Activated CD8-positive, alpha-beta memory T cell treated with anti-CD3 and anti-CD28 coated beads, Interleukin-2, amount 10 ng/mL, durations not matched to agents 7 days and 5 days (primary cell): ENCODE measurements at regions not wholly inside any gene's neighbourhood (a gene's known extent, or its start where the extent isn't known, plus 50 kb on each side); places are given as distances from the start of the nearest gene placed in this dataset.

Source experiments
- ATAC-seq: fragments of 150-1000 bp; cut with Tn5 transposase; one replicate; pipeline ENCODE4 v1.10.0; 2021; ENCODE audit warnings: moderate library complexity
- CTCF ChIA-PET: fragments of 350-600 bp; sonication (Branson Sonifier 250); formaldehyde crosslinking; loops from one replicate; lab custom pipeline; 2021; ENCODE audit warnings: antibody characterized with exemption; lab: Charles Lee
- DNase-seq: peaks from one replicate; pipeline ENCODE4 v3.0.0-alpha.2; 2020
- H3K27ac Mint-ChIP-seq: one replicate; pipeline ENCODE4 v1.8.0; 2021; ENCODE audit warnings: mild to moderate bottlenecking, mixed read lengths
- H3K27me3 Mint-ChIP-seq: one replicate; pipeline ENCODE4 v1.8.0; 2021; ENCODE audit warnings: mixed read lengths
- H3K36me3 Mint-ChIP-seq: one replicate; pipeline ENCODE4 v1.8.0; 2021; ENCODE audit warnings: mild to moderate bottlenecking, mixed read lengths
- H3K4me1 Mint-ChIP-seq: one replicate; pipeline ENCODE4 v1.8.0; 2021; ENCODE audit warnings: mixed read lengths
- H3K4me3 Mint-ChIP-seq: one replicate; pipeline ENCODE4 v1.8.0; 2021; ENCODE audit warnings: mild to moderate bottlenecking, moderate library complexity, mixed read lengths
- H3K9me3 Mint-ChIP-seq: one replicate; pipeline ENCODE4 v1.8.0; 2022; ENCODE audit warnings: low read depth, mixed read lengths

GRCh38 chr15:94671858-94672532 is 440.6 kb downstream of the MCTP2 start:
- ATAC-seq (no peak), DNase-seq (no peak)
- peaks cover 23% of the 10 kb centered on the region for H3K27me3 Mint-ChIP-seq
- CTCF ChIA-PET: interaction anchor here (0.7 to 3.8 kb wide), 2 partner anchors 15 to 89 kb away, joined by 3 to 25 read pairs; no protein-coding TSS in a partner anchor
- peaks cover 2% of the 10 kb centered on the region for H3K4me1 Mint-ChIP-seq
- H3K27ac Mint-ChIP-seq: no peak overlapping the region
- H3K4me3 Mint-ChIP-seq: no peak overlapping the region
- no peaks in the 10 kb centered on the region for H3K36me3 Mint-ChIP-seq
- H3K9me3 Mint-ChIP-seq: no peaks in the 10 kb centered on the region

GRCh38 chr15:94673801-94674200 is 442.4 kb downstream of the MCTP2 start:
- H3K36me3 Mint-ChIP-seq: no peaks in the 10 kb centered on the region
- peaks cover 20% of the 10 kb centered on the region for H3K27me3 Mint-ChIP-seq

GRCh38 chr15:94674296-94674695 is 442.9 kb downstream of the MCTP2 start:
- ATAC-seq (no peak), DNase-seq (no peak)
- Mint-ChIP-seq H3K36me3 (no peaks in the 10 kb centered on the region), H3K4me1 (no peaks in the 10 kb centered on the region), H3K27me3 (peaks cover 23% of the 10 kb centered on the region), H3K27ac (no peak overlapping the region), H3K9me3 (no peaks in the 10 kb centered on the region), H3K4me3 (no peak overlapping the region)
- CTCF ChIA-PET: interaction anchor here (0.6 kb wide), 1 partner anchor 261 kb away, joined by 3 read pairs; no protein-coding TSS in a partner anchor

More at GRCh38 chr15:94673801-94674200, 442.4 kb downstream of the MCTP2 start:
- no peak overlapping the region for H3K27ac Mint-ChIP-seq
- no peaks in the 10 kb centered on the region for H3K4me1 Mint-ChIP-seq
- no peak for ATAC-seq
- DNase-seq: no peak
- no peak overlapping the region for H3K4me3 Mint-ChIP-seq
- CTCF ChIA-PET: interaction anchor here (0.6 kb wide), 1 partner anchor 260 kb away, joined by 3 read pairs; no protein-coding TSS in a partner anchor
- no peaks in the 10 kb centered on the region for H3K9me3 Mint-ChIP-seq

- ATAC-seq (no peak), DNase-seq (no peak)
- H3K4me3 Mint-ChIP-seq: no peak overlapping the region
- H3K9me3 Mint-ChIP-seq: no peaks in the 10 kb centered on the region
- no peaks in the 10 kb centered on the region for H3K4me1 Mint-ChIP-seq
- peaks cover 27% of the 10 kb centered on the region for H3K27me3 Mint-ChIP-seq
- CTCF ChIA-PET: no interaction called here
- H3K27ac Mint-ChIP-seq: no peak overlapping the region
- no peaks in the 10 kb centered on the region for H3K36me3 Mint-ChIP-seq
Measured at GRCh38 chr15:94677202-94677790, 445.9 kb downstream of the MCTP2 start.

- no peaks in the 10 kb centered on the region for H3K4me1 Mint-ChIP-seq
- ATAC-seq (no peak), DNase-seq (no peak)
- no peak overlapping the region for H3K4me3 Mint-ChIP-seq
- CTCF ChIA-PET: interaction anchor here (0.7 kb wide), 1 partner anchor 657 kb away, joined by 3 read pairs; no protein-coding TSS in a partner anchor
- H3K9me3 Mint-ChIP-seq: no peaks in the 10 kb centered on the region
- no peak overlapping the region for H3K27ac Mint-ChIP-seq
- peaks cover 20% of the 10 kb centered on the region for H3K27me3 Mint-ChIP-seq
- H3K36me3 Mint-ChIP-seq: no peaks in the 10 kb centered on the region
Measured at GRCh38 chr15:94682171-94682570, 450.8 kb downstream of the MCTP2 start.

- Mint-ChIP-seq H3K9me3 (no peaks in the 10 kb centered on the region), H3K27me3 (peaks cover 16% of the 10 kb centered on the region), H3K4me3 (no peak overlapping the region), H3K36me3 (no peaks in the 10 kb centered on the region), H3K27ac (no peak overlapping the region), H3K4me1 (no peaks in the 10 kb centered on the region)
- no peak for DNase-seq
- CTCF ChIA-PET: interaction anchor here (1.5 kb wide), 1 partner anchor 14 kb away, joined by 5 read pairs; no protein-coding TSS in a partner anchor
- no peak for ATAC-seq
Measured at GRCh38 chr15:94683902-94684301, 452.5 kb downstream of the MCTP2 start.

GRCh38 chr15:94691169-94691568 is 459.8 kb downstream of the MCTP2 start:
- Mint-ChIP-seq H3K27me3 (peaks cover 3% of the 10 kb centered on the region), H3K4me1 (no peaks in the 10 kb centered on the region), H3K27ac (no peak overlapping the region), H3K9me3 (no peaks in the 10 kb centered on the region), H3K4me3 (no peak overlapping the region), H3K36me3 (no peaks in the 10 kb centered on the region)
- DNase-seq (no peak), ATAC-seq (no peak)
- CTCF ChIA-PET: no interaction called here

- CTCF ChIA-PET: no interaction called here
- Mint-ChIP-seq H3K4me1 (no peaks in the 10 kb centered on the region), H3K36me3 (no peaks in the 10 kb centered on the region), H3K4me3 (no peak overlapping the region), H3K9me3 (no peaks in the 10 kb centered on the region), H3K27ac (no peak overlapping the region), H3K27me3 (peaks cover 3% of the 10 kb centered on the region)
- DNase-seq (no peak), ATAC-seq (no peak)
Measured at GRCh38 chr15:94692710-94693109, 461.3 kb downstream of the MCTP2 start.

GRCh38 chr15:94700211-94700610 is 468.9 kb downstream of the MCTP2 start:
- Mint-ChIP-seq H3K36me3 (no peaks in the 10 kb centered on the region), H3K4me3 (no peak overlapping the region), H3K4me1 (no peaks in the 10 kb centered on the region), H3K27ac (no peak overlapping the region), H3K9me3 (no peaks in the 10 kb centered on the region), H3K27me3 (peaks cover 3% of the 10 kb centered on the region)
- CTCF ChIA-PET: no interaction called here
- ATAC-seq: no peak
- DNase-seq: no peak

- H3K36me3 Mint-ChIP-seq: no peaks in the 10 kb centered on the region
- no peak overlapping the region for H3K27ac Mint-ChIP-seq
- H3K9me3 Mint-ChIP-seq: no peaks in the 10 kb centered on the region
- ATAC-seq (no peak), DNase-seq (no peak)
- CTCF ChIA-PET: interaction anchor here (0.5 kb wide), 1 partner anchor 194 kb away, joined by 3 read pairs; no protein-coding TSS in a partner anchor
- no peaks in the 10 kb centered on the region for H3K4me1 Mint-ChIP-seq
- peaks cover 3% of the 10 kb centered on the region for H3K27me3 Mint-ChIP-seq
- H3K4me3 Mint-ChIP-seq: no peak overlapping the region
Measured at GRCh38 chr15:94701281-94701985, 470.1 kb downstream of the MCTP2 start.

- Mint-ChIP-seq H3K27me3 (no peaks in the 10 kb centered on the region), H3K9me3 (no peaks in the 10 kb centered on the region), H3K4me1 (no peaks in the 10 kb centered on the region), H3K36me3 (no peaks in the 10 kb centered on the region), H3K27ac (no peak overlapping the region), H3K4me3 (no peak overlapping the region)
- CTCF ChIA-PET: no interaction called here
- DNase-seq (no peak), ATAC-seq (no peak)
Measured at GRCh38 chr15:94703596-94703995, 472.2 kb downstream of the MCTP2 start.

GRCh38 chr15:94704421-94704820 is 473.1 kb downstream of the MCTP2 start:
- CTCF ChIA-PET: no interaction called here
- no peaks in the 10 kb centered on the region for H3K9me3 Mint-ChIP-seq

GRCh38 chr15:94704946-94705345 is 473.6 kb downstream of the MCTP2 start:
- no peak overlapping the region for H3K27ac Mint-ChIP-seq

More at GRCh38 chr15:94704421-94704820, 473.1 kb downstream of the MCTP2 start:
- no peak for DNase-seq
- Mint-ChIP-seq H3K27me3 (no peaks in the 10 kb centered on the region), H3K36me3 (no peaks in the 10 kb centered on the region), H3K4me3 (no peak overlapping the region), H3K27ac (no peak overlapping the region), H3K4me1 (no peaks in the 10 kb centered on the region)
- no peak for ATAC-seq

More at GRCh38 chr15:94704946-94705345, 473.6 kb downstream of the MCTP2 start:
- H3K4me3 Mint-ChIP-seq: no peak overlapping the region
- DNase-seq (no peak), ATAC-seq (no peak)
- H3K9me3 Mint-ChIP-seq: no peaks in the 10 kb centered on the region
- no peaks in the 10 kb centered on the region for H3K36me3 Mint-ChIP-seq
- no peaks in the 10 kb centered on the region for H3K27me3 Mint-ChIP-seq
- CTCF ChIA-PET: no interaction called here
- H3K4me1 Mint-ChIP-seq: no peaks in the 10 kb centered on the region
